HepG2 (cell line): ENCODE measurements at regions not wholly inside any gene's neighbourhood (a gene's known extent, or its start where the extent isn't known, plus 50 kb on each side); places are given as distances from the start of the nearest gene placed in this dataset.

Experiments
- ATAC-seq: fragments of 200-7000 bp; cut with Tn5 transposase; 3 replicates; pipeline ENCODE4 v1.9.1; 2020; ENCODE audit warnings: mild to moderate bottlenecking, moderate library complexity
- BruUV-seq: library from RNA; stranded (reverse); fragments of 400-500 nt; replicated peaks from 2 replicates; lab custom pipeline; 2021; lab: Mats Ljungman, UMichigan
- CTCF ChIA-PET: fragments of 300-600 bp; formaldehyde crosslinking; extraction: SDS; loops from one replicate; lab custom pipeline; 2021; ENCODE audit warnings: low total read pairs, inconsistent platforms, low intra/inter-chr PET ratio; lab: Yijun Ruan, JAX
- POLR2A ChIA-PET: fragments of 350-600 bp; sonication (Branson Sonifier 250); formaldehyde crosslinking; loops from one replicate; lab custom pipeline; 2020; ENCODE audit warnings: antibody characterized with exemption, inconsistent platforms; lab: Yijun Ruan, JAX
- DNase-seq: peaks from one replicate; pipeline ENCODE4 v3.0.0-alpha.2; 2015; ENCODE audit warnings: low spot score
- FAIRE-seq: peaks from 3 replicates; lab custom pipeline; 2011; peaks lifted over from hg19 to GRCh38; lab: Jason Lieb, UNC
- H2AFZ ChIP-seq: one replicate; pipeline ENCODE4 v1.6.1; 2011; ENCODE audit warnings: low read length, inconsistent platforms
- H3K27ac ChIP-seq: fragments of 300-600 bp; 3 replicates; pipeline ENCODE4 v1.8.0; 2011; ENCODE audit warnings: mixed run types, mild to moderate bottlenecking, mixed read lengths, low read length, inconsistent platforms; ENCODE audit not compliant: insufficient read depth; ENCODE audit errors: extremely low read length
- H3K27me3 ChIP-seq, 2 experiments: fragments of 200-600 bp in 1 of 2; 2 replicates in 1 of 2; 3 replicates in 1 of 2; pipeline versions ENCODE4 v1.6.0 to v1.8.0; 2011; ENCODE audit warnings: low read length in 2 of 2, mild to moderate bottlenecking in 2 of 2, moderate library complexity in 2 of 2, inconsistent platforms in 1 of 2; ENCODE audit not compliant: insufficient read depth in 2 of 2, control insufficient read depth in 1 of 2
- H3K36me3 ChIP-seq, 2 experiments: fragments of 200-600 bp in 1 of 2; replicated peaks in 1 of 2; 2 replicates in 1 of 2; 3 replicates in 1 of 2; pipeline versions ENCODE4 v1.5.1 to v1.8.0; 2011; ENCODE audit warnings: low read length in 2 of 2, inconsistent platforms in 1 of 2; ENCODE audit not compliant: insufficient read depth in 2 of 2, control insufficient read depth in 1 of 2
- H3K4me1 ChIP-seq: 2 replicates; pipeline ENCODE4 v1.5.1; 2012; ENCODE audit warnings: low read length, inconsistent platforms; ENCODE audit not compliant: insufficient read depth
- H3K4me2 ChIP-seq: 2 replicates; pipeline ENCODE4 v1.6.0; 2011; ENCODE audit warnings: low read depth, low read length, inconsistent platforms
- H3K4me3 ChIP-seq, 3 experiments: fragments of 200-600 bp in 1 of 3; sonication (generic), shearing (Covaris generic) in 1 of 3; replicated peaks in 1 of 3; 2 replicates each; pipeline ENCODE4 v1.5.1; 2011 to 2016; ENCODE audit warnings: low read length in 3 of 3, inconsistent platforms in 2 of 3, low read depth in 2 of 3, mild to moderate bottlenecking in 2 of 3, control low read depth in 1 of 3, mixed read lengths in 1 of 3; ENCODE audit not compliant: insufficient read depth in 1 of 3
- H3K79me2 ChIP-seq: one replicate; pipeline ENCODE4 v1.6.1; 2011; ENCODE audit warnings: low read length, inconsistent platforms; ENCODE audit not compliant: insufficient read depth
- H3K9ac ChIP-seq: 2 replicates; pipeline ENCODE4 v1.6.0; 2011; ENCODE audit warnings: mild to moderate bottlenecking, low read depth, low read length, inconsistent platforms; ENCODE audit not compliant: insufficient read depth
- H3K9me3 ChIP-seq: 2 replicates; pipeline ENCODE4 v1.5.1; 2012; ENCODE audit warnings: mild to moderate bottlenecking, low read length
- H4K20me1 ChIP-seq: 2 replicates; pipeline ENCODE4 v1.6.0; 2011; ENCODE audit warnings: inconsistent platforms, mild to moderate bottlenecking, low read length, moderate library complexity; ENCODE audit not compliant: insufficient read depth
- DNMT3B ChIP-seq: conservative IDR thresholded peaks from 2 replicates; pipeline ENCODE4 v1.6.1; 2016; ENCODE audit warnings: missing biosample characterization, control low read depth
- FOXA1 ChIP-seq, 2 experiments: fragments of 450-650 bp in 1 of 2; sonication (generic) in 1 of 2; formaldehyde crosslinking in 1 of 2; IDR thresholded peaks; 2 replicates each; pipeline versions ENCODE4 v1.4.0 to v1.6.1; 2016 to 2020; ENCODE audit warnings: missing genetic modification reagents in 1 of 2
- FUBP1 ChIP-seq: sonication (generic); formaldehyde crosslinking; IDR thresholded peaks from 2 replicates; pipeline ENCODE4 v1.5.1; 2020; ENCODE audit warnings: missing genetic modification reagents, mild to moderate bottlenecking, borderline replicate concordance
- HMGXB3 ChIP-seq: sonication (generic); formaldehyde crosslinking; IDR thresholded peaks from 2 replicates; pipeline ENCODE4 v1.4.0; 2020; ENCODE audit warnings: missing genetic modification reagents, borderline replicate concordance
- SPEN ChIP-seq: sonication (generic); formaldehyde crosslinking; IDR thresholded peaks from 2 replicates; pipeline ENCODE4 v1.5.1; 2020; ENCODE audit warnings: low read depth, mild to moderate bottlenecking, missing genetic modification reagents
- TBX3 ChIP-seq: fragments of 450-650 bp; IDR thresholded peaks from 2 replicates; pipeline ENCODE4 v1.6.1; 2017; ENCODE audit warnings: antibody characterized with exemption, mild to moderate bottlenecking, inconsistent platforms, borderline replicate concordance
- ZNF775 ChIP-seq: sonication (generic); formaldehyde crosslinking; IDR thresholded peaks from 2 replicates; pipeline ENCODE4 v1.4.0; 2020; ENCODE audit warnings: missing genetic modification reagents, mild to moderate bottlenecking, moderate library complexity, borderline replicate concordance
- ZSCAN5A ChIP-seq: sonication (generic); formaldehyde crosslinking; IDR thresholded peaks from 2 replicates; pipeline ENCODE4 v1.8.0; 2022; ENCODE audit warnings: mild to moderate bottlenecking, missing genetic modification reagents, borderline replicate concordance
- WGBS: methylation state at CpG from one replicate; pipeline ENCODE4 v1.1.6; 2017; ENCODE audit warnings: low lambda C conversion rate; 5-methylcytosine and 5-hydroxymethylcytosine counted together
- in situ Hi-C: cut with HindIII; loops from 2 replicates; pipeline ENCODE4 v1.10.0; 2017; ENCODE audit warnings: low pct_unique_long_range_greater_than_20kb; ENCODE audit not compliant: extremely low pct_ligation_motif_present
- intact Hi-C: fragments of 100-400 bp; cut with micrococcal nuclease; formaldehyde crosslinking; loops from one replicate; pipeline ENCODE4 v1.10.0; 2022; ENCODE audit not compliant: unreplicated experiment
- TF ChIP-seq, protein P1 (sequence below): sonication (generic); formaldehyde crosslinking; conservative IDR thresholded peaks from 2 replicates; pipeline ENCODE4 v1.4.0; 2020; ENCODE audit warnings: missing genetic modification reagents
- TF ChIP-seq, protein P2 (sequence below): sonication (generic); formaldehyde crosslinking; conservative IDR thresholded peaks from 2 replicates; pipeline ENCODE4 v1.4.0; 2020; ENCODE audit warnings: missing genetic modification reagents

GRCh38 chr5:57055731-57056130 lies 103.8 kb upstream of the MIER3 start (continued):
- TF ChIP-seq HMGXB3 (CRISPR knock-in tag), result no peak
- TF ChIP-seq FUBP1 (CRISPR knock-in tag), result no peak

DNA sequence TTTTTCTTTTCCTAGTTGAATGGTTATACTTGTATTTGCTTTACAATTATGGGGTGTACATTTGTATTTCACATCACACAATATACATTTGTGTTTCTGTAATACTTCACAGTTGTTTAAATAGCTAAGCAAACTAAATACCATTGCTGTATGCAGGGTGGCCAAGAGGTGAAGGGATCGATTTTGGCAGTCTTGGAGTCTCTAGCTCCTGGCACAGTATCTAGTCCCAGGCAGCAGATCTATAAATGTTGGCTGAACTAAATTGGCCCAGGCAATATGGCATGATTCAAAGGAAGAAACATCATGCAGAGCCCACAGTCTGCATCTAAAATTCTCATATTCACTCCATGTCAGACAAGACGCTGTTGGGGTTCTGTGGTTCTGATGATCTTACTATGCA lies 110.1 kb upstream of the GPBP1 start:
- Histone ChIP-seq H3K27me3 (peaks cover 0 to 7% of the 10 kb centered on the region in 2 experiments; a peak in 1 of 5 replicates), H3K79me2 (no peaks in the 10 kb centered on the region), H3K36me3 (no peaks in the 10 kb centered on the region), H3K4me2 (no peak overlapping the region), H3K9ac (no peak overlapping the region), H3K4me1 (peaks cover 17% of the 10 kb centered on the region), H3K4me3 (no peak overlapping the region), H3K27ac (no peak overlapping the region), H3K9me3 (no peaks in the 10 kb centered on the region), H2AFZ (no peak overlapping the region), H4K20me1 (no peaks in the 10 kb centered on the region)
- intact Hi-C loops (loop anchor here (1.0 kb wide), 1 partner anchor 10 kb away; no protein-coding TSS in a partner anchor), in situ Hi-C loops (no loop called here)
- 11% methylated on average over 2 of the region's 2 CpGs for WGBS
- no TSS peak for BruUV-seq
- peak; percentile 46; the same call in 1 of the 3 replicates for ATAC-seq
- ChIA-PET CTCF (no interaction called here), POLR2A (no interaction called here)
- DNase-seq, result peak; percentile 23
- FAIRE-seq, result no peak
- TF ChIP-seq DNMT3B (CRISPR knock-in tag) (no peak), ZSCAN5A (CRISPR knock-in tag) (no peak), FOXA1 (IDR thresholded peaks at IDR 0.05) (no peak), FOXA1 (CRISPR knock-in tag; IDR thresholded peaks at IDR 0.05) (0 out of 2 replicates have a peak, but pooled peaks have one; percentile 21), TBX3 (peak; percentile 51; the same call in 1 of the 2 replicates), ZNF775 (CRISPR knock-in tag) (no peak), SPEN (CRISPR knock-in tag) (no peak)
- TF ChIP-seq, protein P1, sequence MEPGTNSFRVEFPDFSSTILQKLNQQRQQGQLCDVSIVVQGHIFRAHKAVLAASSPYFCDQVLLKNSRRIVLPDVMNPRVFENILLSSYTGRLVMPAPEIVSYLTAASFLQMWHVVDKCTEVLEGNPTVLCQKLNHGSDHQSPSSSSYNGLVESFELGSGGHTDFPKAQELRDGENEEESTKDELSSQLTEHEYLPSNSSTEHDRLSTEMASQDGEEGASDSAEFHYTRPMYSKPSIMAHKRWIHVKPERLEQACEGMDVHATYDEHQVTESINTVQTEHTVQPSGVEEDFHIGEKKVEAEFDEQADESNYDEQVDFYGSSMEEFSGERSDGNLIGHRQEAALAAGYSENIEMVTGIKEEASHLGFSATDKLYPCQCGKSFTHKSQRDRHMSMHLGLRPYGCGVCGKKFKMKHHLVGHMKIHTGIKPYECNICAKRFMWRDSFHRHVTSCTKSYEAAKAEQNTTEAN, result no peak
- TF ChIP-seq, protein P2, sequence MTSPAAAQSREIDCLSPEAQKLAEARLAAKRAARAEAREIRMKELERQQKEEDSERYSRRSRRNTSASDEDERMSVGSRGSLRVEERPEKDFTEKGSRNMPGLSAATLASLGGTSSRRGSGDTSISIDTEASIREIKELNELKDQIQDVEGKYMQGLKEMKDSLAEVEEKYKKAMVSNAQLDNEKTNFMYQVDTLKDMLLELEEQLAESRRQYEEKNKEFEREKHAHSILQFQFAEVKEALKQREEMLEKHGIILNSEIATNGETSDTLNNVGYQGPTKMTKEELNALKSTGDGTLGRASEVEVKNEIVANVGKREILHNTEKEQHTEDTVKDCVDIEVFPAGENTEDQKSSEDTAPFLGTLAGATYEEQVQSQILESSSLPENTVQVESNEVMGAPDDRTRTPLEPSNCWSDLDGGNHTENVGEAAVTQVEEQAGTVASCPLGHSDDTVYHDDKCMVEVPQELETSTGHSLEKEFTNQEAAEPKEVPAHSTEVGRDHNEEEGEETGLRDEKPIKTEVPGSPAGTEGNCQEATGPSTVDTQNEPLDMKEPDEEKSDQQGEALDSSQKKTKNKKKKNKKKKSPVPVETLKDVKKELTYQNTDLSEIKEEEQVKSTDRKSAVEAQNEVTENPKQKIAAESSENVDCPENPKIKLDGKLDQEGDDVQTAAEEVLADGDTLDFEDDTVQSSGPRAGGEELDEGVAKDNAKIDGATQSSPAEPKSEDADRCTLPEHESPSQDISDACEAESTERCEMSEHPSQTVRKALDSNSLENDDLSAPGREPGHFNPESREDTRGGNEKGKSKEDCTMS (CRISPR knock-in tag), result no peak
